ENCODE measurements at regions not wholly inside any gene's neighbourhood (a gene's known extent, or its start where the extent isn't known, plus 50 kb on each side); places are given as distances from the start of the nearest gene placed in this dataset.

GRCh38 chr20:18985551-18985950, 172.0 kb downstream of the SCP2D1 start:
- Histone ChIP-seq H2AFZ (ENCODE audit: low read depth, low read length) (no peak overlapping the region), H3K9ac (ENCODE audit: insufficient read depth in 1 of 2, low read depth in 2 of 2, low read length in 2 of 2) (no peak overlapping the region), H3K27me3 (ENCODE audit: control insufficient read depth in 2 of 2, insufficient read depth in 2 of 2, low read length in 2 of 2) (no peaks in the 10 kb centered on the region; a peak in 1 of 5 replicates), H3K79me2 (ENCODE audit: control insufficient read depth, insufficient read depth, low read length) (no peaks in the 10 kb centered on the region), H3K9me1 (ENCODE audit: control insufficient read depth, insufficient read depth, low read length) (no peaks in the 10 kb centered on the region), H3K27ac (ENCODE audit: extremely low read depth, low read depth, low read length) (no peak overlapping the region), H3K4me3 (no peak overlapping the region), H3K4me1 (replicated peaks in 1 of 2; ENCODE audit: control insufficient read depth in 2 of 2, insufficient read depth in 2 of 2, low read length in 2 of 2) (no peaks in the 10 kb centered on the region), H3K4me2 (ENCODE audit: insufficient read depth, low read length) (no peak overlapping the region), H4K20me1 (replicated peaks; ENCODE audit: control insufficient read depth, insufficient read depth, low read length) (no peaks in the 10 kb centered on the region), H3K9me3 (replicated peaks; ENCODE audit: control insufficient read depth, insufficient read depth, low read depth, low read length) (no peaks in the 10 kb centered on the region), H3K36me3 (ENCODE audit: control insufficient read depth, insufficient read depth, low read length) (no peaks in the 10 kb centered on the region)
- intact Hi-C loops (cut with micrococcal nuclease) (no loop called here), in situ Hi-C loops (cut with MboI) (no loop called here)
- ATAC-seq (no peak), DNase-seq (ENCODE audit: extremely low read depth in 1 of 4, low spot score in 3 of 4) (no peak), FAIRE-seq (no peak)
- BruUV-seq (replicated peaks), result no TSS peak
- TF ChIP-seq ZNF24 (IDR thresholded peaks at IDR 0.05) (no peak), ZFP91 (CRISPR knock-in tag; IDR thresholded peaks at IDR 0.05) (no peak), TAF1 (IDR thresholded peaks at IDR 0.05; ENCODE audit: control insufficient read depth, extremely low read depth, insufficient read depth, low read length, severe bottlenecking) (no peak)
- ChIA-PET POLR2A (interaction anchor here (0.6 to 0.8 kb wide), 2 partner anchors 11 to 882 kb away, joined by 3 read pairs; no protein-coding TSS in a partner anchor), CTCF (ENCODE audit: low intra/inter-chr PET ratio) (no interaction called here)
- 0% methylated on average over 5 of the region's 5 CpGs for WGBS (ENCODE audit: insufficient coverage, low coverage, missing lambda C conversion rate)

- no peak for ATAC-seq
- Histone ChIP-seq H3K79me2 (ENCODE audit: control insufficient read depth, insufficient read depth, low read length) (no peaks in the 10 kb centered on the region), H3K36me3 (ENCODE audit: control insufficient read depth, insufficient read depth, low read length) (no peaks in the 10 kb centered on the region), H3K9ac (ENCODE audit: insufficient read depth in 1 of 2, low read depth in 2 of 2, low read length in 2 of 2) (no peak overlapping the region), H4K20me1 (replicated peaks; ENCODE audit: control insufficient read depth, insufficient read depth, low read length) (no peaks in the 10 kb centered on the region), H3K9me1 (ENCODE audit: control insufficient read depth, insufficient read depth, low read length) (no peaks in the 10 kb centered on the region), H3K4me1 (replicated peaks in 1 of 2; ENCODE audit: control insufficient read depth in 2 of 2, insufficient read depth in 2 of 2, low read length in 2 of 2) (no peaks in the 10 kb centered on the region), H3K27ac (ENCODE audit: extremely low read depth, low read depth, low read length) (no peak overlapping the region), H3K4me2 (ENCODE audit: insufficient read depth, low read length) (no peak overlapping the region), H2AFZ (ENCODE audit: low read depth, low read length) (no peak overlapping the region), H3K27me3 (ENCODE audit: control insufficient read depth in 2 of 2, insufficient read depth in 2 of 2, low read length in 2 of 2) (no peaks in the 10 kb centered on the region; a peak in 1 of 5 replicates), H3K4me3 (no peak overlapping the region), H3K9me3 (replicated peaks; ENCODE audit: control insufficient read depth, insufficient read depth, low read depth, low read length) (no peaks in the 10 kb centered on the region)
- intact Hi-C loops (cut with micrococcal nuclease), result no loop called here
- WGBS (ENCODE audit: insufficient coverage, low coverage, missing lambda C conversion rate), result 1% methylated on average over 7 of the region's 7 CpGs
- ChIA-PET POLR2A (no interaction called here), CTCF (ENCODE audit: low intra/inter-chr PET ratio) (no interaction called here)
- DNase-seq (ENCODE audit: extremely low read depth in 1 of 4, low spot score in 3 of 4), result no peak
- no TSS peak for BruUV-seq (replicated peaks)
- FAIRE-seq, result no peak
- in situ Hi-C loops (cut with MboI), result no loop called here
- TF ChIP-seq KDM1A (IDR thresholded peaks at IDR 0.05) (no peak), NBN (IDR thresholded peaks at IDR 0.05; ENCODE audit: low read depth) (no peak), MXI1 (IDR thresholded peaks at IDR 0.05; ENCODE audit: low read depth, low read length) (no peak), E2F5 (CRISPR knock-in tag; IDR thresholded peaks at IDR 0.05) (no peak), NELFE (IDR thresholded peaks at IDR 0.05; ENCODE audit: insufficient read depth, insufficient read length) (no peak), KDM5B (IDR thresholded peaks at IDR 0.05; ENCODE audit: insufficient replicate concordance, low read depth, low read length) (no peak), MYC (IDR thresholded peaks at IDR 0.05; ENCODE audit: low read depth, low read length) (no peak), MYC (CRISPR knock-in tag; IDR thresholded peaks at IDR 0.05; ENCODE audit: borderline replicate concordance, low read depth) (no peak), RHOXF2B (CRISPR knock-in tag; conservative IDR thresholded peaks at IDR 0.05) (no peak), RFX5 (IDR thresholded peaks at IDR 0.05; ENCODE audit: low read depth, low read length) (no peak), TAF9B (IDR thresholded peaks at IDR 0.05; ENCODE audit: partially characterized antibody) (no peak), MTF1 (CRISPR knock-in tag; IDR thresholded peaks at IDR 0.05; ENCODE audit: borderline replicate concordance) (no peak)
Observed at GRCh38 chr20:18986146-18986830, 172.7 kb downstream of the SCP2D1 start.
